ENCODE measurements at regions not wholly inside any gene's neighbourhood (a gene's known extent, or its start where the extent isn't known, plus 50 kb on each side); places are given as distances from the start of the nearest gene placed in this dataset.

DNA sequence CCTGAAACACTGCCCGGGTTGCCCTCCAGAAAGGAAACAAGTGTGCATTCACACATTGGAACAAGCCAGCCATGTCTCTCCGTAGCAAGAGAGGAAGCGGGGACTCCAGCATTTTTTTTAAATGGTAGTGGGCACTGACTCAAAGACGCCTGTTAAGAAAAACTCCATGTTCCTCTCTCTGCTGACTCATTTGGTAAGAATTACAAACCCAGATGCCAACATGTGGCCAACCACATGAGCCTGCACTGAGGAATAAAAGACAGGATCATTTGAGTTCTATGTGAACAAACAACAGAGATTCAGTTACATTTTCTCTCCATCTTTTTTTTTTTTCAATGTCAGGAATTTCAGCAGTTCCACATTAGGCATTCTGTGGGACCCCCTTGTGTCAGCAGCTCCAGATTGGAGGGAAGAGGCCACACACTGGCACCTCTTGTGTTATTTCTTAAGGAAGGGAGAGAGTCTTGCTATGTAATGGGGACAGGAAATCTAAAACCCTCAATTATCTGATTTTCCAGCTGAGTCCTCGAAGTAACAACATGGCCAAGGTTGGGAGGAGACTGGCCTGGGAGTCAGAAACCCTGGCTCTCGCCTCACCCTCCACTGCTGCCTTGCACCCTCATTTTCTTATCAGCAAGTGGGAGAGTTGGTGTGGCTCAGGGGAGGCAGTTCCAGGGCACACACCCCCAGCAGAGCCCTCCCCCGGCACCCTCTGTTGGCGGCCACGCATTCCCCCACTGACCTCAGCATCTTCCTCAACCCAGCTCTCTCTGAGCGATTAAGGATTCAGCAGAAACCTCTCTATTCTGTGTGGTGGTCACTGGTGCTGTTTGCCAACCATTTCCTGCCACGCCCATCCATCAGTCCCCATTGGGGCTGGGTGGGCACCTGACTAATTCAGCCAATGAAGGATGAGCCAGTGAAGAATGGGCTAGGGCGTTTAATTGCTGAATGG is 173.0 kb downstream of the FOXL1 start:
- no peak for DNase-seq

DNA sequence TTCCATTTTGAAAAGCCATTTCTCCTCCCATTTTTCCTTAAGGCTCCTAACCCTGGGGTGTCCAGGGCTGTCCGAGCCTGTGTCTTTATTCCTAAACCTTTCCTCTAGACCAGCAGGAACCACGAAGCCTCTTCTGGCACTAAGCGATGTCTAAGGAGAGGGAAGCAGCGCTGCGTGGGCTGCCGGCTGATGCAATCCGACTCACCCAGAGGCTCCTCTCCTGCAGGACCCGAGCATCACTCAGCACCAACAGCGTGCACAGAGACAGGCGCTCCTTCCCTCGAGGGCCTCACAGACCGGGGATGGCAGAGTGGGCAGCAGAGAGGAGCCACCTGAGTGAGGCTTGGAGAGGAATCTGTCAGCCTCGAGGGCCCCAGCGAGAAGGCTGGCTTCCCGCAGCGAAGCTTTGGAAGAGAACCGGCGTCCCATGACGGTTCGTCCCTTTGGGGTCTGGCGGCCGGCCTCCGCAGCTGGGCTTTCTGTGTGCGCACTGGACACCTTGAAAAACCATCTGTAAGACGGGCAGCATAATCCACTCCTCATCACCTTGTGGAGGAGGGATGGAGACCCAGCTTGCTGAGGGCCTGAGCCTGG is 174.3 kb downstream of the FOXL1 start:
- DNase-seq: no peak

DNA sequence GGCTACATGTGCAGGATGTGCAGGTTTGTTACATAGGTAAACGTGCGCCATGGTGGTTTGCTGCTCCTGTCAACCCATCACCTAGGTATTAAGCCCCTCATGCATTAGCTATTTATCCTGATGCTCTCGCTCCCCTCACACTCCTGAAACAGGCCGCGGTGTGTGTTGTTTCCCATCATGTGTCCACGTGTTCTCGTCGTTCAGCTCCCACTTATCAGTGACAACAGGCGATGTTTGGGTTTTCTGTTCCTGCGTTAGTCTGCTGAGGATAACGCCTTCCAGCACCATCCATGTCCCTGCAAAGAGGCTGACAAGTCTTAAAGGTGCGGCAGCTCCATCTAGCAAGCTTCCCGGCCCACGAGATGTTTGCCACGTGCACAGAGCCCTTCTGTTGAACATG is 175.1 kb downstream of the FOXL1 start:
- no peak for DNase-seq

DNA sequence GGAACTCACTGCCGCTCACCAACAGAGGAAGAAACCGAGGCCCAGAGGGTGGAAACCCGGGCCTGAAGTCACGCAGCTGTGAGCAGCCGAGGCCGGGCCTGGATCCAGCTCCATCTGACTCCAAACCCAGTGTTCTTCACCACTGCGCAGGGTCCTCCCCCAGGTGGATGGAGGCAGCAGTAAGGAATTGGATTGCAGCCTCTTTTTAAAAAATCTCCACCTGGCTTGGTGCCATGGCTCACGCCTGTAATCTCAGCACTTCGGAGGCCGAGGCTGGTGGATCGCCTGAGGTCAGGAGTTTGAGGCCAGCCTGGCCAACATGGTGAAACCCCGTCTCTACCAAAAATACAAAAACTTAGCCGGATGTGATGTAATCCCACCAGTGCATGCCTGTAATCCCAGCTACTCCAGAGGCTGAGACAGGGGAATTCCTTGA is 177.2 kb downstream of the FOXL1 start:
- DNase-seq: no peak

DNA sequence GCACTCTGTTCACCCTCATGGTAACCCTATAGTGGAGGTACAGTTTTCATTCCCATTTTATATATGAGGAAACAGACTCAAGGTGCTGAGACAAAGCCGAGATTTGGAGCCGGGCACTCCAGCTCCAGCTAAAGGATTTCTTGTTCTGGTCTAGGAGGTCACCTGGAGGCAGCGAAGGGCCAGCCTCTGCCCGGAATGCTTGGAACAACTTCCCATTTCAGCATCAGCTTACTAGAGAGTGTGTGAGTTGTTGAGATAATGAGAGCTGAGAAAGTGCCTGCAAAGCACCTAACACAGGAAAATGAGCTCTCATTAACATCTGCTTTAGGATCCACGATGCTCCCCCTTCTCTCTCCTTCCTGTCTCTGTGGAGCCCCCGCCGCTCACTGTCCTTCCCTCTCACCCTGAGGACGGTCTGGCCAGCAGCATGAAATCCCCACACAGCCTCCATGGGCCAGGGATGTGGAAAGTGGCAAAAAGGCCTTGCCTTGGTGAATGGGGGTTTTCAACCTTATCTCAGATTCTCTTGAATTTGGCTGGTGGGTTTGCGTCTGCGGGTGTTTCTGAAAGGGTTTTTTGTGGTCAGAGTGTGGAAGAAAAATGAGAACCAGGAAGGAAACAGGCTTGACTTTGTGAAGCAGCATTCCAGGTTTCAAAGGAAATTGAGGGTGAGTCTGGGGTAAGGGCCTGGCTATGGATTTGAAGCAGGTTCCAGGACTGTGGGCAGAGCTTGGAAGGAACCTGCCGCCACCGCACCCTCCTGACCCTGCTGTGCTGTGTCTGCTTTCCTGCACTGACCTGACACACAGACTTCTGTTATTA is 178.7 kb downstream of the FOXL1 start:
- DNase-seq: no peak

DNA sequence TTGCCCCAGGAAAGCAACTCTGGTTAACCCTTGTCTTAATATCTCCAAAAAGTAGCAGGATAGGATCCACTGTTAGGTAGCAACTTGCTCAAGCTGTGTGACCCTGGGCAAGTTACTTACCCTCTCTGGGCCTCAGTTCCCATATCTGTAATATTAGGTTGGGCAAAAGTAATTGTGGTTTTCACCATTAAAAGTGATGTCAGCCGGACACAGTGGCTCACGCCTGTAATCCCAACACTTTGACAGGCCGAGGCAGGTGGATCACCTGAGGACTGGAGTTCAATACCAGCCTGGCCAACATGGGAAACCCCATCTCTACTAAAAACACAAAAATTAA is 179.3 kb downstream of the FOXL1 start:
- no peak for DNase-seq

DNA sequence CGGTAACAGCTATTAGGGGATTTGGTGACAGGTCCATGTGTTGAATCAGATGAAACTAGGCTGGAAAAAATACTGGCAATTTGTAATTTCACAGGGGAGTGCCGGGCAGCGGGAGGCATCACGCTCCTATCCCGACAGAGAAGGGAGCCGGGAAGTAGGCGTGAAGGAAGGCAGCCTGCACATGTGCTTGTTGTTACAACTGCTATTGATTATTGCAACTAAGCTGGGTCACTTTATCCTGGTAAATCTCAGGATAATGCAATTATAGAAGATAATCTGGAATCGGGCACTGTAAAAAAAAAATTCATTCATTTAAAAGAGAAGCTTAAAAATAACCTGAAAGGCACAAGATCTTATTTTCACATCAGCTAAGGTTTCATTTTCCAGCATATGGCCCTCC is 180.6 kb downstream of the FOXL1 start:
- DNase-seq: no peak

DNA sequence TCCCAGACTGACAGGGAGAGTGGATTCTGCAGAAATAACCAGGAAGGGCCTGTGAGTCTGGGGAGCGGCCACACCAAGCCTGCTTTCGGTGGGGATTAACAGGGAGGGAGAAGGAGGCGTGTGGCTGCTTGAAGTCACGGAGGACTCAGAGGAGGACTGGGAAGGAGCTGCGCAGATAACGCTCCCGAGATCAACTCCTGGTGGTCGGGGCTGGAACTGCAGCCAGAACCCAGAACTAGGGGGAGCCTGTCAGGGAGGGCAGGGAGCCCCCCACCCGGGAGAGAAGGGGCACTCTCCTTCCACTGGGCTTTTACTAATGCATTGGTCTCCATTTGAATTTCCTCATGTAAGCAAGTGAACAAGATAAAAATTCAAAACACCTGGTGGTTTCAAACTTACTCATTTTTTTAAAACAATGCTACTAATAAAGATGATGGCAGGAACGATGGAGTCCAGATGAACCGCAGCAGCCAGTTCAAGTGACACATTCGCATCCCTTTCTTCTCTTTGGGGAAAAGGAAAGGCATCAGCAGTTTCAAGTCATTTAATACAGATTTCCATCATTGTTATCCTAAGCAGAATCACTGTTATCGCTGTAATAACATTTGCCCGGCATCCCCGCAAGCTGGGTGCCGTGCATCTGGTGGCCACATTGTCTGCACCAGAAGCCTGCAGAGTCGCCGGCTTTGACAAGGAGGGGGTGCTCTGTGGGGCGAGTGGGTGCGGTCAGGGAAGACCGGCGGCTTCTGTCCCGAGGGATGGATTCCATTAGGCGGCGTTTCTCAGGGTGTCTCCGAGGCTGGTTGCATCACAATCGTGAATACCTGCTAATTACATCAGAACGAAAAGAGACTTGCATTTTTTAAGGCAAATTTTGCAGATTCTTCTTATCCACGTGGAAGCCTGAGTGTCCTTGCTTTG is 183.0 kb downstream of the FOXL1 start:
- DNase-seq: no peak

DNA sequence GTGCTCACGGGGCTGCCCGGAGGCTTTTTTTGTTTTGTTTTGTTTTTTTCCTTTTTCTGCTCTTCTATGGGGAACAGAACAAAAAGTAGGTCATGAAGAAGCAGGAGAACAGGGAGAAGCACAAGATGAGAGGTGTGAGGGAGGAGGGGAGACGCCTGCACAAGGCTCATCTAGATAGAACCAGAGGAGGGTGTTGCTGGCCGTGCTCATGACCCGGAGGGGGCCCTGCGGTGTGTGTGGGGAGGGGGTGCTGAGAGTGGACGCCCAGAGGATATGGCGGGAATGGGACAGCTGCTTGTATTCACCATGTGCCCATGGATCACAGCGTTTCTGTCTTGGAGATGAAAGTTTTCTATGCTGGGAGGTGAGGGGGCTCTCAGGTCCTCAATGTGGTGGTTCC is 183.7 kb downstream of the FOXL1 start:
- DNase-seq: no peak

DNA sequence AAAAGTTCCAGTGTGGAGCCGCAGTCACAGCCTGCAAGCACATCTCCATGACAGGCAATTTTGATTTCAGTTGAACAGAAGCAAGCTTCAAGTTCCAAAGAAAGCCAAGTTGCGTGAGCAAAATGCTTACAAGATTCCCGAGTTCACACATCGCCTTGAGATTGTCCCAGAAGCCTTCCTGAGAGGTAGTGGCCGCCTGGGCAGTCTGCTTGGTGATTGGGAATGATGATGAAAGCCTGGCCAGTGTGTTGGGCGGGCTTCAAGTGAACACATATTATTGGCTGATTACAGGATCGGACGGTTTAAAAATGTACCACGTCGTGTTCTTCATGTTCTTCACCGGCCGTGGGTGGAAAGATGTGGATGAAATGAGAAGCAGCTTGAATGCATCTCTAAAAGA is 185.5 kb downstream of the FOXL1 start:
- no peak for DNase-seq

DNA sequence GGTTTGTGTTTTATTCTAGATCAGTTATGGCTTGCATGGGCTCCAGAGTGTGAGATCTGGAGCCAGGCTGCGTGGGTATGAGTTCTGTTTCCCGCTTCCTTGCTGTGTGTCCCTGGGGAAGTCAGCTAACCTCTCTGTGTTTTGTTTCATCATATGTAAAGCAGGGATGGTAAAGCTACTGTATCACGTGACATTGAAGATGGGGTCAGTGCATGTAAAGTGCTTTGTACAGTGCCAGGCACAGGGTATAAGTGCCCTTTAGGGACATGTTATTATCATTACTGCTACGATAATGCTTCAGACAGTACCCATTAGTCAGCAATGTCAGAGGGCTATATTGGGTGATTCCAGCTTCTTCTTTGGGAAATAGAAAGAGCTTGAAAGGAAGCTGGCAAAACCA is 186.2 kb downstream of the FOXL1 start:
- no peak for DNase-seq

DNA sequence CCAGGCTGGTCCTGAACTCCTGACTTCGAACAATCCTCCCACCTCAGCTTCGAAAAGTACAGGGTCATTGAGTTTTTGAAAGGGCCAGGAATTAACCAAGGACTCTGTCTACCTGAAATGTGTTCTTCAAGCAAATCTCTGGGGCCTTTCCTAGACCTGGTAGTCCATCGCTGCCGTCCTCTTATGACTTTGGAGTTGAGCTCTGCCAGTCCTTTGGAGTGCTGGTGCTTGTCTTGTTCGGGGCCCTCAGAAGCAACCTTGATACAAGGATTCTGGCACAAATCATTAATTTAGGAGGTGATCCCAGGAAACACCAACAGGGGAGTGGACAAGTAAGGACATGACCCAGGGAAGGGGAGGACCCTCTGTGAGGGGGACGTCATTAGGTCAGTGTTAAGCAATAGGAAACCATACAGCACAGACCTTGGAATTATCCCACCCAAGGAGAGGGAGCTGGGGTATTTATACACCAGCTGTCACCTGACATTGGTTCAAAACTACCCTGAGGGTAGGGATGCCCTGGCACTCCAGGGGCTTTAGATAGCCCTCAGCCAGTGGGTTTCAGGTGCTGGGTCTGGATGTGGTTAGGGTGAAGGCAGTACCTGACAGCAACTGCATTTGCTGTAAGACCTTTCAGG is 187.2 kb downstream of the FOXL1 start:
- DNase-seq: no peak

DNA sequence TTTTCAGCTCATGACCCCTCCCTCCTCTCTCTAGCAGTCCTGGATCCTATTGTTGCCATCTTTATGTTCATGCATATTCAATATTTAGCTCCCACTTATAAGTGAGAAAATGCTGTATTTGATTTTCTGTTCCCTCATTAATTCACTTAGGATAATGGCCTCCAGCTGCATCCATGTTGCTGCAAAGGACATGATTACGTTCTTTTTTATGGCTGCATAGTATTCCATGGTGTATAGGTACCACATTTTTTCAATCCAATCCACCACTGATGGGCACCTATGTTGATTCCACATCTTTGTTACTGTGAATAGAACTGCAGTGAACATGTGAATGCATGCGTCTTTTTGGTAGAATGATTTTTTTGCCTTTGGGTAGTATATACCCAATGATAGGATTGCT is 188.4 kb downstream of the FOXL1 start:
- DNase-seq: no peak

DNA sequence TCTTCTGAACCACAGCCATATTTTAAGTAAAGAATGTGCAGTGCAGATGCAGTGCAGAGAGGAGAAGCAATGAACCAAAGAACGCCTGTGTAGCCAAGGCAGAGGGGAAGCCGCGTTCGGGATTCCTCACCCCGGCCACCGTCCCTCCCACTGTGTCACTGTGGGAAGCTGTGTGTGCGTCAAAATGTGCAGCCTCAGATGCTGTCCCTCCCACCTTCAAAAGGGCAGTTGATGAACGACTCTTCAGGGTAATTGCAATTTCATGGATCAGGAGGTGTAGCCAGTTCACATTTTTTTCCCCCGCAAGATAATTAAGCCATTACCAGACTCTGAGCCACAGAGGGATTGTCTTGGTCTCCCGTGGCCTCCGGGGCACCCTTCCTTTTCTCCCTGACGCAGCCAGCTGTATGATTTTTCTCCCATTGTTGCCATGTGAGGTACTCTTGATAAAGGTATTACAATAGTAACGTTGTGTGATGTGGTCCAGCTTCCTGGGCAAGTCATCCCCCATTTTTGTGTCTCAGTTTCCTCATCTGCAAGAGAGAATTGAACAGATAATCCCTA is 190.0 kb downstream of the FOXL1 start:
- no peak for DNase-seq

DNA sequence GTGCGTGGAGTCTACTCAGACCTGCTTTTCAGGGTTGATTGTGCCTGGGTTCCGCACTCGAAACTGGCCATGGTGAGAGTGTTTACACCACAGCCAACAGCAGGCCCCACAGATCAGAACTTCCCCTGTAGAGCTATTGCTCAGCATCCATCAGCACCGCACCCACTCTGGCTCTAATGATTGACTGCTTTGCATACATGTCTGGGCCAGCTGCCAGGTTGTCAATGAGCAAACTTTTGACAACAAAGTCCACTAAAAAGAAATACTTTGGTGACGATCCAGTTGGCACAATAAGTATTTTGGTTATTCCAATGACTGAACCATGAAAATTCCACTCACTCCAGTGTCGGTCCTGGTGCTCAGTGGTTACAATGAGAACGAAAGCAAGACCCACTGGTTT is 190.7 kb downstream of the FOXL1 start:
- DNase-seq: no peak

DNA sequence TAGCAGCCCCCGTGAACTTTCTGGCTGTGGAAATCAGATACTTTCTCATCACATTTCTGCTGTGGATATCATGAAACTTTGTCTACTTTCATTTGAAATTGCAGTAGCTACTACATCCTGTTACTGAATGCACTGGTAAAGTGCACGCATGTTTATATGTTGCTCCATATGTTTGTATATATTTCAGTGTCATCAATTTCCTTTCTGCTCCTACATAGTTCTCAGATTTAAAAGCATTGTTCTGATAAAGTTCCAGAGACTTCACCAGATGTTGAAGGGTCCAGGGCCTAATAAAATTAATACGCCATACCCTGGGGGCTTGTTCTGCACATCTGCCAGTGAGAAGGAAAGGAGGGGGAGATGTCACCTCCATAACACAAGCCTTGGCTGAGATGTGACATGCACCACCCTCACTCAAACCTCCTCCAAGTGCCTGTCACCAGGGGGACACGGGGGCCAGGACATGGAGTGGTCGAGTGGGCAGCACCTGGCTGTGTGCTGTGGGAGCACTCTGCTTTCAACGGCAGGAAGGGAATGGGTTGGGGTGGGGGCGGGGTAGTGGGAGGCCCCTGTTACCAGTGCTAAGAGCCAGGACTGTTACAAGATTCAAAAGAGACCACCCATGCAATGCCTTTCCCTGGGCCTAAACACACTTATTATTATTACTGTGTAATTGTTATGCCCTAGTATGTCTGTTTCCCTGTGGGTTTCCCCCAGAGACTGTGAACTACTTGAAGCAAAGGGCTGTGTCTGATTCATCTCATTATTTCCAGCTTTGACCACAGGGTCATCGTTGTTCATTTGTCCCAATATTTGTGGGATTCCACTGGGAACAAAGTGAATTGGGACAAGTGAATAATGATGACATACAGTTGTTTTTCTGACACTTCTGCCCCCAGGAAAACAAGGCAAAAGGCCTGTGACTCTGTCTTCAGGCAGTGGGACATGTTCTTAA is 193.4 kb downstream of the FOXL1 start:
- no peak for DNase-seq

DNA sequence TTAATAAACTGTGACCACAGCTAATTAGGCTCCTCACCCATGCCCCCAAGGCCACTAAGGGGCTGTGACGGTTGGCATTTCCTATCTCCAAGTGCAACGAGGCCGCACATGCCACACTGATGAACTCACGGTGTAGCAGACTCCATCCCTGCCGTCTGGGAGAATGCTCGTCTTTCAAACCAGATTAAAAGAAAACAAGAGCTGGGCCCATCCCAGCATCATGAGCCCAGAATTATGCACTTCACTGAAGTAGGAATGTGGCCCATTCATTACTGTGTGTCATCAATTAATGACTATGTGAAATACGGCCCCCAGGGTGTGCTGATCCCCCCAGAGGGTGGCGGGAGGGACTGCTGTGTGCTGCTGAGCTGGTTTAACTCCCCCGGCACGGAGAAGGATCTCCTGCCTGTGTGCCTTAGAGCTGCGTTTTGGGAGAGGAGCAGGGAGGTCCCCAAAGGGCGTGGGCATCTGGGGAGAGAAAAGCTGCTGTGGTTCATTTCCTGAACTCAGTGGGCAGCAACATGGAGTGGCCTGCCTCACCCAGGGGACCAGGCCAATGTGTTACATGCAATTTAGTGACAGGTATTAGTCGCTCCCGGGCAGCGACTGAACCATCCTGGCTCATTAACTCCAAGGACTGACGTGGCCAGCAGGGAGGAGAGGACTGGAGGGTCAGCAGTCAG is 194.5 kb downstream of the FOXL1 start:
- no peak for DNase-seq

DNA sequence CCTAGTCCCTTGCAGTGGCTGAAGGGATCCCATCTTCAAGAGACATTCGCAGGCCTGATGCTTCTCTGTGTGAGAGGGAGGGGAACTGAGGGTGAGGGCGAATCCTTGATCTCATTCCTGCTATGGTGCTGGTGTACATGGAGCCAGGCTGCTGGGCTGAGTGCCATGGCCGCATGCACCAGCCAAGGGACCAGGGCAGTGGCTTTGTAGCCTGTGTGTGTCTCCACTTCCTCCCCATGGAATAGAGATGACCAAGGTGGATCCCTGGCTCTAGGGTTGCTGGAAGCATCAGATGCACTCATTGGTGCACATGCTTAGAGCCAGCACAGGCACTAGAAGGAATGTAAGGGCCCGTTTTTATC is 195.0 kb downstream of the FOXL1 start:
- DNase-seq: no peak

DNA sequence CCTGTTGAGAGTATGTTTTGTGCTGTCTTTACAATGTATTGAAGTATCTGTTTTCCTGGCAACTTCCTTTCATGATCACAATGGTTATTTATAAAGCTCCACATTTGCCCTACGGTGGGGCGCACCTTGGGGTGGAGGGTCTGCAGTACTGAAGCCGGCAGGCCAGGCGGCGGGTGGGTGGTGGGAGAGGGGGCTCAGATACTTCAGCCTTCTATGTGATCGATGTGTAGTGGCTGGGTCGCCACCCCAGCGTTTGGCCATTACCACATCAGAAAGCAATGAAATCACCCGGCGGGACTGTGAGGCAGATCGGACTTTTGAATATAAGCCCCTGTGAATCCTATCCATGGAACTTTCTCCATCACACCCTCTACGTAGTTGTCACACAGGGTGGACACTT is 196.6 kb downstream of the FOXL1 start:
- DNase-seq: no peak

DNA sequence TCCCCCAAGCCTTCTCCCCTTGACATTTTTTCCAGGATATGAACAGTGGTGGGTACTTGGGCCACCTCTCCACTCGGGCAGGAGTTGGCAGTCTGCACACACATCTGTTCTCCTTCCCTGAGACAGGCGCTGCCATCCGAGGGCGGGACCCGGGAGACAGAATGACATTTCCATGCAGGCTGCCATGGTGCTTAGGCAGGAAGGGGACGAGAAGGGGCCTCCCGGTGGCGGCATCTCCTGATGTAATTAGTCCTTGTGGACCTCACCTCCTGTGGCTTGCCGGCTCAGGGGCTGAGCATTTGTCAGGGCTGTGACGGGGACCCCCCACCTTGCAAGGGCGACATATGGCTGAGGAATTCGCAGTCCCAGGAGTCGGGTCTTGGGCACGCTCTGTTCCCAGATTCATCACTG is 197.2 kb downstream of the FOXL1 start:
- DNase-seq: no peak

Measured in NCI-H510A treated with DMSO at 0.1 percent for 48 hours (cell line).